Activated CD4-positive, alpha-beta T cell treated with anti-CD3 and anti-CD28 coated beads for 1 hour (primary cell): ENCODE measurements at regions not wholly inside any gene's neighbourhood (a gene's known extent, or its start where the extent isn't known, plus 50 kb on each side); places are given as distances from the start of the nearest gene placed in this dataset.

Experiments
- DNase-seq: peaks from one replicate; pipeline ENCODE4 v3.0.0-alpha.2; 2020

DNA sequence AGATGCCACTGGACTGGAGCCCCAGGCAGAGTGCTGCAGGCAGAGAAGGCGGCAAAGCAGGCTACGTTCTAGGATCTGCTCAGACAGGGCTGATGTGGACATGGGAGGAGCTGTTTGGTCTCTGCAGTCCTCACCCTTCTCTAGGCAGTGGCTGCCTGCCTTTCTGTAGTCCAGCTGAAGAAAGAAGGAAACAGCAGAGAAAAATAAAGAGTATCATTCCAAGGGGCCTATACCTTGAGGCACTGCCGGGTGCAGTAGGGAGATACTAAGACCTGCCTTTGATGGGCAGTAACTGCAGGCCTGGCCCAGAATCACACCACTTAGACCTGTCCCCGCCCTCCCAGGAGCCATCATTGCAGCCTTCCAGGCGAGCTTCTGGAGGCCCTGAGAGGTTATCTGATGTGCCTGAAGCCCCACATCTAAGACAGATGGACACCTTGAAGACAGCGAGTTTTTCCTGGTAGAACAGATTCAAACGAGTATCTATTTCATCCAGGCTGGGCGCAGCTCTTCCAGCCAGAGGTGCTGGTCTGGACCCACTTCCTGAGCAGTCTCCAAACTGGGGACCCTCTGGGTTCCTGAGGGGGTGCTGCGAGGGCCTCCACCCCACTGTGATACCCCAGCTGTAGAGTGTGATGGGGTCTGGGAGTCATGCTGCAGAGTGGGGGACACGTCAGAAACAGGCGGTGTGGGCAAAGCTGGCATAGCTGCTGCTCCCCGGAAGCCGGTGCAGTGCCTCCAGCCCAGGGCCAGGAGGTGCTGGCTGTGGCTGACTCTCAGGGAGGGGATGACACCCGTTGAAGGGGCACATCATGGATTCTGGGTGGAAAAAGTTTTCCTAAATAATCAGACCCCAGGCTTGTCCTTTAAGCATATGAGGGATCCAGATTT is 87.3 kb upstream of the OTOS start:
- no peak for DNase-seq

- DNase-seq = no peak
Observed at GRCh38 chr2:240229005-240229404, 88.5 kb upstream of the OTOS start.

- DNase-seq = no peak
Observed at GRCh38 chr2:240229603-240230235, 89.3 kb upstream of the OTOS start.

DNA sequence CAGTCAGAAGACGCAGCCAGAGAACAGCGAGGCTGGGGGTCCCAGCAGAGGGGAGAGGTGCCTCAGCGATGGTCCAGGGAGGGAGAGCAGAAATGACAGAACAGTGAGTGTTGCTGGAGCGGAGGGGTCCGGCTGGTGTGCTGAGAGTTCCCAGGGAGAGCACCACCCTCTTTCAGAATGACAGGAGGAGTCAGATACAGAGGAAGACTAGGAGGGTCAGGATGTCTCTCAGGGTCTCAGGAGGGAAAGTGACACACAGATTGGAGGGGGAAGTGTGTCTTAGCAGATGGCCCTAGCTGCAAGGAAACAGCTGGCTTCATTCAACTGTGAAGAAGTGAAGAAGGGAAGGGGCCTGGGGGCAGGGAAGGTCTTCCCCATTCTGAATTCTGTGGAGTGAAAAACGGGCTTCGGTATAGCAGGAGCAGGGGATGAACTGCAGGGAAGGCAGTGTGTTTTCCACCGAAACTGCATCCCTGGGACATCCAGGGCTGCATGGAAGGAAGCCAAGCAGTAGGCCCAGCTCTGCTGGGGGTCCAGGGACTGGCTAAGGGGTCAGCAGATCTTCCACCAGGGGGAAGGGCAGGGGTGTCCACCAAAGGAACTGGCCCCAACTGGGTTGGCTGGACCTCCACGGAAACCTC is 90.0 kb upstream of the OTOS start:
- no peak for DNase-seq

GRCh38 chr2:240231838-240232244 is 91.4 kb upstream of the OTOS start:
- no peak for DNase-seq

- DNase-seq = no peak
Observed at GRCh38 chr2:240232264-240232915, 91.9 kb upstream of the OTOS start.

- DNase-seq = peak; percentile 58
Observed at GRCh38 chr2:240232961-240233884, 92.8 kb upstream of the OTOS start.

DNA sequence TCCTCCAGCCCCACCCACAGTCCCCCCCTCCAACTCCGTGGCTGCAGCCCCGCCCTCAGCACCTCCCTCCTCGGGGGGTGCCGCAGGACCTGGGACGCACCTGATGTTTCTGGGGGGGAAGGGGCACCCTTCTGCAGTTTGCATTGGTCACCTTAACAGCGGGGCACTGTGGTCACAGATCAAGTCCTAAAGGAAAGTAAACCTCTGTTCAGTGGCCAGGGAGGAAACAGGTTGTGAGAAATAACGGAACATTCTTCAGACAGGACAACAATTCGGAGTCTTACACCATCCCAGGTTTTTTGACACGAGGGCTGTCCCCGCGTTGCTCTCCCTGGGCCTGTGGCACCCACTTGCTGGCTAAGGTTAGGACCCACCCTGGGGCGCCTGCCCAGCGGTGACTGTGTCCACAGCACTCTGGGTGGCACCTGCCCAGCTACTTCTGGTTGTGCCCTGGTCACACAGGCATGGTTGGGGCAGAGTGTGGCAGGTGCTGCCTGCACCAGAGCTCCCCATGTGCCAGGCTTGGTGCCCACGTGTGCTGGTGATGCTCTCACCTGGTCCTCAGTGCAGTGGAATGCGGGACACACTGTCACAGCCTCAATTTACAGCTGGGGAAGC is 93.5 kb upstream of the OTOS start:
- DNase-seq = no peak

- no peak for DNase-seq
Observed at GRCh38 chr2:240234503-240234951, 94.1 kb upstream of the OTOS start.

DNA sequence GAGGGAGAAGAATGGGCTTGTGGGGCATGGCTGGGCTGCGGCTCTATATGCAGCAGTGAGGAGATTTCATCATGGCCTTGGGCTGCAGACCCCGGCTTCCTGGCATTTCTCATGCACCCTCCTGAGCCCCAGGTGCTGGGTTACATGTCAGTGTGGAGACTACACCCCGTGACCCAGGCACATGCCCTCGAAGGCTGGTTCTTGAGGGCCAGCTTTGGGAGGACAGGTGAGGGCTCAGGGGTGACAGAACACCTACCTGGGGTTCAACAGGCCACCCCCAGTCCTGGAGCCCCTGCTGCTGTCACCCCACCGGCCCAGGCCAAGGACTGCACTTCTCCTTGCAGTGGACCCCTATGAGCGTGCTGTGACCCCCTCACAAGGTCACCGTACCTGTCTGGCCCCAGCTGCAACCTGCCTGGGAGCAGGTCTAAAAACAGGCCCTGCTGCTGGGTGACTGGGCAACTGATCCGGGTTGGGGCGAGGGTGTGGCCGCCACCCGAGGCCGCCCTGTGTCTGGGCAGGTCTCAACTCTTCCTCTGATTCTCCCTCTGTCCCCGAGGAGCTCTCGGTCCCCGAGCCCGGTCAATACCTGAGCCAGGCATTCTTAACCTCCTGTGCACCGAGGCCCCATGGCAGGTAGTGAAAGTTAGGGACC is 94.8 kb upstream of the OTOS start:
- DNase-seq = no peak

- DNase-seq = no peak
Observed at GRCh38 chr2:240235811-240236210, 95.4 kb upstream of the OTOS start.

DNA sequence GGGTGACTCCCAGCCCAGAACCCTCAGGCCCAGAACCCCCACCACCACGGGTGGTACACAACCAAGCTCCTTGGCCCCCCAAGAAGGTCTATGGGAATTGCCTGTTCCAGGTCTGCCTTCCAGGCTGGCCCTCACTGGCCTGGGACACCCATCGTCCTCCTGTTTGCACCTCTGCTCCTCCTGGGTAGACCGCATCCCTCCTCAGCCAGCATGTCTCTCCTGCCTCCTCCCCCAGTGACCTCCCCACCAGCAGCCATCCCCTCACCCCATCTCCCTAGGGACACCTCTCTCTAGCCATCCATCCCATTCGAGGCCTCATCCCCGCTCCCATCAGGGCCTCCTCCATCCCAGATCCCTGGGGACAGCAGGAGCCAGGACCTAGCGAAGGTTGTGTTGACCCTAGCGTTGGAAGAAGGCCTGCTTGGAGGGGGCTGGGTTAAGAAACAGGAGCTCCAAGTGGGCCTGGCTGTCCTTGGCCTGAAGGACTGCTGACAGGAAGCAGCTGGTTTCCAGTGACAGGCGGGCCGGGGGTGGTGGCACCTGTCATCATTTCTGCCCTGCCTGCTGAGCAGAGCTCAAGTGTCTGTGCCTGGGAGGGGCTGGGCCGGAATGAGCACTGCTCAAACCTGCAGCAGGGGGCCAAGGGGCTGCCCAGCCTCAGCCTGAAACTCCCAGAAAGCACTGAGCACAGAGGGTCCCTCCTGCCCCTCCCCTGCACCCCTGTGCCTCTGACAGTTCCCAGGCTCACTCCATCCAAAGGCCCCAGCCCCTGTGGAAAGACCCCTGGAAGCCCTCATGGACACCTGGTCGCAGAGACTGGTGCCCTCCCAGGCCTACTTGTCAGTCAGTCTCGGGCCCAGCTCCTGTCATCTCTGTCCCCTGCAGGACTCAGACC is 96.0 kb upstream of the OTOS start:
- no peak for DNase-seq

DNA sequence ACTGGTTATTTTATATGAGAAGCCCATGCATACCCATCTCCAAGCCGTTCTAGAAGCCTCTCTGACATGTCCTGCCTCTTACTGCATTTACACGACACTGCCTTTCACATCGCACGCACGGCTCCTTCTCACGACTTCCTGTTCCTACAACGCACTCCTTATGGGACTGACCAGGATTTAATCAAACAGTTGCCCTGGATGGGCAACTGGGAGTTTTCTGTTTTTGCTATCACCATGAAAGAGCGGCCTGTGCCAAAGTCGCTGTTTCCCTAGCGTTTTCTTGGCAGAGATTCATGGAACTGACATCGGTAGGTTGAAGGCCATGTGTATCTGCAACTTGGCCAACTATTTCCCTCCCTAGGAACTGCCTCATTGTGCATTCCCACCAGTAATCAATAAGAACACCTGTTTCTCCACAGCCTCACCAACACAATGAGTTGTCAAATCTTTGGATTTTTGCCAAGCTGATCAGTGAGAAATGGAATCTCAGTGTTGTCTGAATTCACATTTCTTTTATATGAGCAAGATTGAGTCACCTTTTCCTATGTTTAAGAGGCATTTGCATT is 97.2 kb upstream of the OTOS start:
- no peak for DNase-seq

GRCh38 chr2:240238201-240238600 is 97.7 kb upstream of the OTOS start:
- DNase-seq = no peak

DNA sequence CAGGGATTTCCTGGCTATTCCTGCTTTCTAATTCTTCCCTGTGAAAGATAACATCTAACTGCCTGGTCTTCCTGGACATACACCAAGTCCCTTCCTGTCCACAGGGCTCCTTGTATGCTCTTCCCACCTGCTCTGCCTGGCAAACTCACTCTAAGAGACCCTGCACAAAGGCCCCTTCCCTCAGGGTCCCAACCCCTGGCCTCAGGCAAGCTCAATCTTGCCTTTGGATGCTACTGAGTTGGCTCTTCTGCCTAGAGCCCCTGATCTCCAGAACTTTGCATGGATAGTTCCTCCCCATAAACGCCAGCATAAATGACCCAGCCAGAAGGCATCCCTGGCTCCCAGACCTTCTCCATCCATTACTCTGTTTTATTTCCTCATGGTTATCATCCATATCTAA is 98.3 kb upstream of the OTOS start:
- no peak for DNase-seq

DNA sequence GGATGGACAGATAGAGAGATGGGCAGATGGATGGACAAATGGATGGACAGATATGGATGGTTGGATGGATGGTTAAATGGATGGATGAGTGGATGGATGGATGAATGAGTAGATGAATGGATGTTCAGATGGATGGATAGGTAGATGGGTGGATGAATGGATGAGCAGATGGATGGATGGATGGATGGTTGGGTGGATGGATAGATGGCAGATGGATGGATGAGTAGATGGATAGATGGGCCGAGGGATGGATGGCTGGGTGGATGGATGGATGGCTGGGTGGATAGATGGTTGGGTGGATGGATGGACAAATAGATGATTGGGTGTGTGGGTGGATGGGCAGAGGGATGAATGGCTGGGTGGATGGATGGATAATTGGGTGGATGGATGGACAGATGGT is 98.9 kb upstream of the OTOS start:
- no peak for DNase-seq

DNA sequence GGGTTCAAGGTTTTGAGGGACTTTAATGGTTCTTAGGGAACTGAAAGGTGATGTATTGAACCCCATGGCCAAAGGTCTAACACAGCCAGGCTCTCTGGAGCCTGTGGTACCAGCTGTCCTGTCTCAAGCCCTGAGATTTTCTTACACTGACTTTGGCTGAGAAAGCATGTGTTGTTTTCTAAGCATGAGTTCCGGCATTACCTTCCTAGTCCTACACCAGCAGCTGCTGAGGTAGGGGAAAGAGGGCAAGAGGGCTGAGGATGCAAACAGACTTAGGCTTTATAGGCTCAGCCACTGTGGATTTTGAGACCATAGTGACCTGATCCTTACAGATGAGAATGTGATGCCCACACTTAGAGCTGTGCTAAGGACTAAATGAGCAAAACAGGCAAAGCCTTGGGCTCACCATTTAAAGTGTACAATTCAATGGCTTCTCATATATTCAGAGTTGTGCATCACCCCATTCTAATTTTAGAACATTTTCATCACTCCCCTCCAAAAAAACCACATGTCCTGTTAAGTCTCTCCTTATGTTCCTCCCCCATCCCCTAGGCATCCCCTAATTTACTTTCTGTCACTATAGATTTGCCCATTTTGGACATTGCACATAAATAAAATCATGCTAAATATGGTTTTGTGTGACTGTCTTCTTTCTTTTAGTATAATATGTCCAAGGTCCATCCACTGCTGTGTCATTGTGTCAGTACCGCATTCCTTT is 99.7 kb upstream of the OTOS start:
- DNase-seq = no peak

DNA sequence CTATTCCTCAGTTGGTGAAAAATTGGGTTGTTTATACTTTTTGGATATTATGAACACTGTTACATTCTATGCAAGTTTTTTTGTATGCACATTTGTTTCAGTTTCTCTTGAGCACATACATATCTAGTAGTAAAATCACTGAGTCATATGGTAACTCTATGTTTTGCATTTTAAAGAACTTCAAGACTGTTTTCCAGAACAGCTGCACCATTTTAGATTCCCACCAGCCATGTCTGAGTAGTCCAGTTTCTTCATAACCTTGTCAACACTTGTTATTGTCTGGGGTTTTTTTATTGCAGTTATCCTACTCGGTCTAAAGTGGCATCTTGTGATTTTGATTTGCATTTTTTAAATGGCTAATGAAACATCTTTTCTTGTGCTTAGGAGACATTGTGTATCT is 100.3 kb upstream of the OTOS start:
- DNase-seq = no peak

DNA sequence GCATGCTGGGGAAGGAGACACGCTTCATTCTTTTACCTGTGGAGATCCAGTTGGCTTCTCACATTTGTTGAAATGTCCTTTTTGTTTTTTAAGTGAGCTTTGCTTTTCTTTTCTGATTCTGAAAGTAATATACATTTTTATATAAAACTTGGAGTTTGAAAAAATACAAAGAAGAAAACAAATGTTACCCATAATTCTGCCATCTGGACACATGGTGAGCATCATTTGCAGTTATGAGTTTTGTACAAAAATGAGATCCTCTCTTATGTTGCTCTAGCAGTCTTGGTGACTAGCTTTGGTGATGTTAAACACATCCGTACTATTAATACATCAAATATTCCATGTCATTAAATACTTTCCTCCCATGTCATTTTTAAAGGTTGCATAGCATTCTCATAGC is 101.1 kb upstream of the OTOS start:
- DNase-seq = no peak
